ENCODE measurements at regions not wholly inside any gene's neighbourhood (a gene's known extent, or its start where the extent isn't known, plus 50 kb on each side); places are given as distances from the start of the nearest gene placed in this dataset.

DNA sequence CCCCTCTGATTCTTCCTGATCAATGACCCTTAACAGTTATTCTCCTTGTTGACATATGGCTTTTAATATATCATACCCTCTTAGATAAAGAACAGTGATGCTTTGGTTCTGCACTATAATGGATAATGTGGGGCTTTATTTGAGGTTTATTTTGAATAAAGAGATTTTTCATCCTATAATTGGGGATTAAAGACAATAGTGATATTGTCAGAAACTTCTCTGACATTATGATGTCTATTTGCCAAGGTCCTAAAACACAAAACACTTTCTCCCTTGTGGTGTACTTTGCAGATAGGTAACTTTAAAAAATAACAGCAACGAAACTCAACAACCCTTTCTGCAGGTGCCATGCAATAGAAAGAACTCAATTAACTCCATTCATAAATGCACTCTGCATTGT lies 243.6 kb upstream of the RHOBTB1 start:
- TF ChIP-seq, protein P1, sequence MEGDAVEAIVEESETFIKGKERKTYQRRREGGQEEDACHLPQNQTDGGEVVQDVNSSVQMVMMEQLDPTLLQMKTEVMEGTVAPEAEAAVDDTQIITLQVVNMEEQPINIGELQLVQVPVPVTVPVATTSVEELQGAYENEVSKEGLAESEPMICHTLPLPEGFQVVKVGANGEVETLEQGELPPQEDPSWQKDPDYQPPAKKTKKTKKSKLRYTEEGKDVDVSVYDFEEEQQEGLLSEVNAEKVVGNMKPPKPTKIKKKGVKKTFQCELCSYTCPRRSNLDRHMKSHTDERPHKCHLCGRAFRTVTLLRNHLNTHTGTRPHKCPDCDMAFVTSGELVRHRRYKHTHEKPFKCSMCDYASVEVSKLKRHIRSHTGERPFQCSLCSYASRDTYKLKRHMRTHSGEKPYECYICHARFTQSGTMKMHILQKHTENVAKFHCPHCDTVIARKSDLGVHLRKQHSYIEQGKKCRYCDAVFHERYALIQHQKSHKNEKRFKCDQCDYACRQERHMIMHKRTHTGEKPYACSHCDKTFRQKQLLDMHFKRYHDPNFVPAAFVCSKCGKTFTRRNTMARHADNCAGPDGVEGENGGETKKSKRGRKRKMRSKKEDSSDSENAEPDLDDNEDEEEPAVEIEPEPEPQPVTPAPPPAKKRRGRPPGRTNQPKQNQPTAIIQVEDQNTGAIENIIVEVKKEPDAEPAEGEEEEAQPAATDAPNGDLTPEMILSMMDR (IDR thresholded peaks at IDR 0.05; ENCODE audit: insufficient read depth, low read length, poor library complexity, severe bottlenecking): no peak
- TF ChIP-seq EZH2phosphoT487 (conservative IDR thresholded peaks at IDR 0.05; ENCODE audit: low read length): no peak

Data from SU-DHL-6 (cell line).